HG03442 (cell line): ENCODE measurements at regions not wholly inside any gene's neighbourhood (a gene's known extent, or its start where the extent isn't known, plus 50 kb on each side); places are given as distances from the start of the nearest gene placed in this dataset.
A peak's percentile ranks its signal among the peaks of the same experiment; 100 is the strongest.

Experiments
- ATAC-seq: cut with Tn5 transposase; IDR thresholded peaks from one replicate; pipeline ENCODE4 v1.9.1; 2021; ENCODE audit warnings: mild to moderate bottlenecking, moderate library complexity; ENCODE audit not compliant: unreplicated experiment

- ATAC-seq: no peak
Observed at GRCh38 chr3:83513051-83513450, 1445.7 kb upstream of the CADM2 start.

- no peak for ATAC-seq
Observed at GRCh38 chr3:83513677-83514076, 1445.1 kb upstream of the CADM2 start.

- no peak for ATAC-seq
Observed at GRCh38 chr3:83514130-83514914, 1444.5 kb upstream of the CADM2 start.

GRCh38 chr3:83515123-83515522, 1443.7 kb upstream of the CADM2 start:
- ATAC-seq: no peak

- ATAC-seq: peak; percentile 79
Observed at GRCh38 chr3:83523470-83524073, 1435.2 kb upstream of the CADM2 start.

- ATAC-seq: no peak
Observed at GRCh38 chr3:83524901-83525300, 1433.9 kb upstream of the CADM2 start.

- no peak for ATAC-seq
Observed at GRCh38 chr3:83559082-83559481, 1399.7 kb upstream of the CADM2 start.

- no peak for ATAC-seq
Observed at GRCh38 chr3:83567935-83568334, 1390.9 kb upstream of the CADM2 start.

- ATAC-seq: no peak
Observed at GRCh38 chr3:83581546-83581945, 1377.2 kb upstream of the CADM2 start.

GRCh38 chr3:83601704-83602103, 1357.1 kb upstream of the CADM2 start:
- ATAC-seq: no peak

- no peak for ATAC-seq
Observed at GRCh38 chr3:83622526-83622925, 1336.3 kb upstream of the CADM2 start.

GRCh38 chr3:83625261-83625660, 1333.5 kb upstream of the CADM2 start:
- ATAC-seq: no peak

GRCh38 chr3:83628471-83628870, 1330.3 kb upstream of the CADM2 start:
- ATAC-seq: no peak

GRCh38 chr3:83632526-83632925, 1326.3 kb upstream of the CADM2 start:
- ATAC-seq: no peak

GRCh38 chr3:83633758-83634157, 1325.0 kb upstream of the CADM2 start:
- ATAC-seq: no peak

- no peak for ATAC-seq
Observed at GRCh38 chr3:83649692-83650091, 1309.1 kb upstream of the CADM2 start.

GRCh38 chr3:83655083-83655482, 1303.7 kb upstream of the CADM2 start:
- no peak for ATAC-seq

GRCh38 chr3:83662381-83662960, 1296.3 kb upstream of the CADM2 start:
- ATAC-seq: no peak

GRCh38 chr3:83670416-83670815, 1288.4 kb upstream of the CADM2 start:
- ATAC-seq: no peak

GRCh38 chr3:83683937-83684598, 1274.7 kb upstream of the CADM2 start:
- ATAC-seq: no peak

GRCh38 chr3:83706669-83707068, 1252.1 kb upstream of the CADM2 start:
- ATAC-seq: no peak

- no peak for ATAC-seq
Observed at GRCh38 chr3:83715307-83715706, 1243.5 kb upstream of the CADM2 start.
